HEK293T (cell line): ENCODE measurements at regions not wholly inside any gene's neighbourhood (a gene's known extent, or its start where the extent isn't known, plus 50 kb on each side); places are given as distances from the start of the nearest gene placed in this dataset.

Experiments used
- BHLHE40 ChIP-seq: fragments of 450-650 bp; IDR thresholded peaks from 2 replicates; pipeline ENCODE4 v1.6.1; 2016; ENCODE audit warnings: mild to moderate bottlenecking, moderate library complexity, borderline replicate concordance
- CTBP1 ChIP-seq: fragments of 450-650 bp; IDR thresholded peaks from 2 replicates; pipeline ENCODE4 v1.6.1; 2016; ENCODE audit warnings: borderline replicate concordance
- FOXA1 ChIP-seq: fragments of 450-650 bp; IDR thresholded peaks from 2 replicates; pipeline ENCODE4 v1.6.1; 2016; ENCODE audit warnings: mild to moderate bottlenecking
- FOXK2 ChIP-seq: fragments of 450-650 bp; IDR thresholded peaks from 2 replicates; pipeline ENCODE4 v1.6.1; 2016; ENCODE audit warnings: mild to moderate bottlenecking
- FOXM1 ChIP-seq: fragments of 450-650 bp; IDR thresholded peaks from 2 replicates; pipeline ENCODE4 v1.6.1; 2017; ENCODE audit warnings: mild to moderate bottlenecking, borderline replicate concordance
- SP1 ChIP-seq: fragments of 450-650 bp; IDR thresholded peaks from 2 replicates; pipeline ENCODE4 v1.6.1; 2017
- SUZ12 ChIP-seq: fragments of 450-650 bp; IDR thresholded peaks from 2 replicates; pipeline ENCODE4 v1.6.1; 2016; ENCODE audit warnings: mild to moderate bottlenecking
- TARDBP ChIP-seq: fragments of 450-650 bp; IDR thresholded peaks from 2 replicates; pipeline ENCODE4 v1.6.1; 2016
- TF ChIP-seq, protein P1 (sequence below): fragments of 450-650 bp; IDR thresholded peaks from 2 replicates; pipeline ENCODE4 v1.6.1; 2016

DNA sequence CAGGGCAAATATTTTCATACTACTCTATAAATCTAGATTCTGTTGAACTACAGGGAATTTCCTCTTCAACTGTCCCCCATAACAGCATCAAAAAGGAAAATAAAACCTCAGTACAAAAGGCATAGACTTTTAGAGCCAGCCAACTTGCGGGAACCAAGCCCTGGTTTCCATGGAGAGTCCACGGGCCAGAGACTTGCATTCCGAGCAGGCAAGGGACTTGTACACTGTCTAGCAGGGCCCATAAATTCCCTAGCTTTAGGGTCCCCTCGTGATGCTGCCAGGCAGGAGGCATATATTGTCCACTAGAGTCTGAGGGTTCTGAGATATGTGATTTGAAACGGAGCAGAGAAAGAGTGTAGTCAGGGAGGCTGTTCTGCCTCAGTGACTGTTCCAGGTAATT, 153.1 kb upstream of the SLC14A2 start:
- no peak for TF ChIP-seq BHLHE40
- TF ChIP-seq, protein P1, sequence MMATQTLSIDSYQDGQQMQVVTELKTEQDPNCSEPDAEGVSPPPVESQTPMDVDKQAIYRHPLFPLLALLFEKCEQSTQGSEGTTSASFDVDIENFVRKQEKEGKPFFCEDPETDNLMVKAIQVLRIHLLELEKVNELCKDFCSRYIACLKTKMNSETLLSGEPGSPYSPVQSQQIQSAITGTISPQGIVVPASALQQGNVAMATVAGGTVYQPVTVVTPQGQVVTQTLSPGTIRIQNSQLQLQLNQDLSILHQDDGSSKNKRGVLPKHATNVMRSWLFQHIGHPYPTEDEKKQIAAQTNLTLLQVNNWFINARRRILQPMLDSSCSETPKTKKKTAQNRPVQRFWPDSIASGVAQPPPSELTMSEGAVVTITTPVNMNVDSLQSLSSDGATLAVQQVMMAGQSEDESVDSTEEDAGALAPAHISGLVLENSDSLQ, result no peak
- TF ChIP-seq SP1, result no peak
- no peak for TF ChIP-seq FOXA1
- no peak for TF ChIP-seq FOXK2
- TF ChIP-seq FOXM1, result no peak
- no peak for TF ChIP-seq SUZ12
- no peak for TF ChIP-seq TARDBP
- no peak for TF ChIP-seq CTBP1
